ENCODE measurements at regions not wholly inside any gene's neighbourhood (a gene's known extent, or its start where the extent isn't known, plus 50 kb on each side); places are given as distances from the start of the nearest gene placed in this dataset.

DNA sequence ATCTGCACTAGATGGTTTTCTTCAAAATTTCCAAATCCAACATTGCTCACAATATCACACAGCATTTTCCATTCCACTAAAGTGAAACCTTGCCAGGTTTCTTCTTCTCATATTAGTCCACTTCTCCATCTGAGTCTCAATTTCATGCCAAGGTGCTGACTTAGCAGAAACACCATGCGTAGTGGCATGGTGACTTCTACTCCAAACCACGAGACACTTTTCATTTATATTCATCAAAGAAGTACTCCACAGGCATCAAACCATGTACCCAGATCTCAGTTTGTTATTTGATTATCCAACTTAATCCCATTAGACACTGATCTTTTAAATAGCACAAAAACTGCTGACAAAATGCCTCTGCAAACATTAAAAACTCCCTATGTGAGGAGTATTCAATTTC lies 233.4 kb upstream of the ITGA1 start:
- TF ChIP-seq POLR2A (IDR thresholded peaks at IDR 0.05): no peak
- TF ChIP-seq, protein P1, sequence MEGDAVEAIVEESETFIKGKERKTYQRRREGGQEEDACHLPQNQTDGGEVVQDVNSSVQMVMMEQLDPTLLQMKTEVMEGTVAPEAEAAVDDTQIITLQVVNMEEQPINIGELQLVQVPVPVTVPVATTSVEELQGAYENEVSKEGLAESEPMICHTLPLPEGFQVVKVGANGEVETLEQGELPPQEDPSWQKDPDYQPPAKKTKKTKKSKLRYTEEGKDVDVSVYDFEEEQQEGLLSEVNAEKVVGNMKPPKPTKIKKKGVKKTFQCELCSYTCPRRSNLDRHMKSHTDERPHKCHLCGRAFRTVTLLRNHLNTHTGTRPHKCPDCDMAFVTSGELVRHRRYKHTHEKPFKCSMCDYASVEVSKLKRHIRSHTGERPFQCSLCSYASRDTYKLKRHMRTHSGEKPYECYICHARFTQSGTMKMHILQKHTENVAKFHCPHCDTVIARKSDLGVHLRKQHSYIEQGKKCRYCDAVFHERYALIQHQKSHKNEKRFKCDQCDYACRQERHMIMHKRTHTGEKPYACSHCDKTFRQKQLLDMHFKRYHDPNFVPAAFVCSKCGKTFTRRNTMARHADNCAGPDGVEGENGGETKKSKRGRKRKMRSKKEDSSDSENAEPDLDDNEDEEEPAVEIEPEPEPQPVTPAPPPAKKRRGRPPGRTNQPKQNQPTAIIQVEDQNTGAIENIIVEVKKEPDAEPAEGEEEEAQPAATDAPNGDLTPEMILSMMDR (IDR thresholded peaks at IDR 0.05): no peak
